ENCODE measurements at regions not wholly inside any gene's neighbourhood (a gene's known extent, or its start where the extent isn't known, plus 50 kb on each side); places are given as distances from the start of the nearest gene placed in this dataset.

- no peaks in the 10 kb centered on the region for H3K36me3 Mint-ChIP-seq (ENCODE audit: insufficient read depth, unreplicated experiment)
- no peaks in the 10 kb centered on the region for H3K4me1 Mint-ChIP-seq (ENCODE audit: low read depth, unreplicated experiment)
- H3K4me3 Mint-ChIP-seq (ENCODE audit: unreplicated experiment) = no peak overlapping the region
- H3K27me3 Mint-ChIP-seq (ENCODE audit: insufficient read depth, unreplicated experiment) = peaks cover 3% of the 10 kb centered on the region
- TF ChIP-seq CTCF (IDR thresholded peaks at IDR 0.05; ENCODE audit: insufficient read depth in 1 of 2, low read depth in 1 of 2, low read length in 1 of 2, severe bottlenecking in 1 of 2, unreplicated experiment in 1 of 2) = no peak
- Histone ChIP-seq H3K4me3 (ENCODE audit: low read depth, low read length) (no peak overlapping the region), H3K4me1 (no peaks in the 10 kb centered on the region), H3K27me3 (replicated peaks; ENCODE audit: control insufficient read depth, insufficient read depth, low read length) (no peaks in the 10 kb centered on the region), H3K9me3 (no peaks in the 10 kb centered on the region), H3K36me3 (ENCODE audit: control insufficient read depth, insufficient read depth, low read length) (no peaks in the 10 kb centered on the region)
- no peak overlapping the region for H3K27ac Mint-ChIP-seq (ENCODE audit: unreplicated experiment)
- BruUV-seq (replicated peaks) = no TSS peak
- ChIA-PET POLR2A (no interaction called here), CTCF (no interaction called here)
- H3K9me3 Mint-ChIP-seq (ENCODE audit: unreplicated experiment) = no peaks in the 10 kb centered on the region
- intact Hi-C loops (cut with micrococcal nuclease; ENCODE audit: unreplicated experiment) = no loop called here
- no peak for DNase-seq
These were observed 540.8 kb downstream of the BNC2 start for GRCh38 chr9:16329671-16330113.

GRCh38 chr9:16331031-16331430, 539.4 kb downstream of the BNC2 start:
- ChIA-PET POLR2A (no interaction called here), CTCF (no interaction called here)
- Histone ChIP-seq H3K9me3 (no peaks in the 10 kb centered on the region), H3K4me3 (ENCODE audit: low read depth, low read length) (no peak overlapping the region), H3K36me3 (ENCODE audit: control insufficient read depth, insufficient read depth, low read length) (no peaks in the 10 kb centered on the region), H3K4me1 (no peaks in the 10 kb centered on the region), H3K27me3 (replicated peaks; ENCODE audit: control insufficient read depth, insufficient read depth, low read length) (no peaks in the 10 kb centered on the region)
- Mint-ChIP-seq H3K27ac (ENCODE audit: unreplicated experiment) (no peak overlapping the region), H3K4me1 (ENCODE audit: low read depth, unreplicated experiment) (no peaks in the 10 kb centered on the region), H3K4me3 (ENCODE audit: unreplicated experiment) (no peak overlapping the region), H3K36me3 (ENCODE audit: insufficient read depth, unreplicated experiment) (no peaks in the 10 kb centered on the region), H3K9me3 (ENCODE audit: unreplicated experiment) (no peaks in the 10 kb centered on the region), H3K27me3 (ENCODE audit: insufficient read depth, unreplicated experiment) (peaks cover 3% of the 10 kb centered on the region)
- BruUV-seq (replicated peaks) = no TSS peak
- no peak for DNase-seq
- no peak for TF ChIP-seq CTCF (IDR thresholded peaks at IDR 0.05; ENCODE audit: insufficient read depth in 1 of 2, low read depth in 1 of 2, low read length in 1 of 2, severe bottlenecking in 1 of 2, unreplicated experiment in 1 of 2)
- intact Hi-C loops (cut with micrococcal nuclease; ENCODE audit: unreplicated experiment) = no loop called here

- Histone ChIP-seq H3K4me1 (no peaks in the 10 kb centered on the region), H3K36me3 (ENCODE audit: control insufficient read depth, insufficient read depth, low read length) (no peaks in the 10 kb centered on the region), H3K27me3 (replicated peaks; ENCODE audit: control insufficient read depth, insufficient read depth, low read length) (no peaks in the 10 kb centered on the region), H3K9me3 (no peaks in the 10 kb centered on the region), H3K4me3 (ENCODE audit: low read depth, low read length) (no peak overlapping the region)
- Mint-ChIP-seq H3K27ac (ENCODE audit: unreplicated experiment) (no peak overlapping the region), H3K4me1 (ENCODE audit: low read depth, unreplicated experiment) (no peaks in the 10 kb centered on the region), H3K36me3 (ENCODE audit: insufficient read depth, unreplicated experiment) (no peaks in the 10 kb centered on the region), H3K4me3 (ENCODE audit: unreplicated experiment) (no peak overlapping the region), H3K27me3 (ENCODE audit: insufficient read depth, unreplicated experiment) (peaks cover 3% of the 10 kb centered on the region), H3K9me3 (ENCODE audit: unreplicated experiment) (no peaks in the 10 kb centered on the region)
- DNase-seq = no peak
- ChIA-PET CTCF (no interaction called here), POLR2A (no interaction called here)
- no peak for TF ChIP-seq CTCF (IDR thresholded peaks at IDR 0.05; ENCODE audit: insufficient read depth in 1 of 2, low read depth in 1 of 2, low read length in 1 of 2, severe bottlenecking in 1 of 2, unreplicated experiment in 1 of 2)
- intact Hi-C loops (cut with micrococcal nuclease; ENCODE audit: unreplicated experiment) = no loop called here
- BruUV-seq (replicated peaks) = no TSS peak
These were observed 538.9 kb downstream of the BNC2 start for GRCh38 chr9:16331527-16331926.

All from Caco-2 (cell line).